Smooth muscle cell (in vitro differentiated cells): ENCODE measurements at regions not wholly inside any gene's neighbourhood (a gene's known extent, or its start where the extent isn't known, plus 50 kb on each side); places are given as distances from the start of the nearest gene placed in this dataset.

ENCODE experiments used
- DNase-seq: peaks from one replicate; lab custom pipeline; 2025; ENCODE audit not compliant: unreplicated experiment; lab: John Stamatoyannopoulos, UW
- H2AFZ ChIP-seq: fragments of 200-600 bp; sonication (generic); 2 replicates; pipeline ENCODE4 v1.6.0; 2016; ENCODE audit warnings: antibody characterized with exemption, low read depth, mild to moderate bottlenecking
- H3F3A ChIP-seq: fragments of 200-600 bp; sonication (generic); 2 replicates; pipeline ENCODE4 v1.6.0; 2017; ENCODE audit warnings: antibody characterized with exemption, low read depth
- H3K27ac ChIP-seq: fragments of 200-600 bp; sonication (generic); 2 replicates; pipeline ENCODE4 v1.5.1; 2016; ENCODE audit warnings: low read depth, mild to moderate bottlenecking
- H3K27me3 ChIP-seq: fragments of 200-600 bp; sonication (generic); 2 replicates; pipeline ENCODE4 v1.6.1; 2016; ENCODE audit warnings: low read depth, mild to moderate bottlenecking
- H3K36me3 ChIP-seq: fragments of 200-600 bp; sonication (generic); 2 replicates; pipeline ENCODE4 v1.5.1; 2016; ENCODE audit warnings: low read depth
- H3K4me1 ChIP-seq: fragments of 200-600 bp; sonication (generic); 2 replicates; pipeline ENCODE4 v1.5.1; 2016; ENCODE audit warnings: low read depth
- H3K4me2 ChIP-seq: fragments of 200-600 bp; sonication (generic); 2 replicates; pipeline ENCODE4 v1.6.0; 2016; ENCODE audit warnings: mild to moderate bottlenecking
- H3K4me3 ChIP-seq: fragments of 200-600 bp; sonication (generic); 2 replicates; pipeline ENCODE4 v1.5.1; 2016; ENCODE audit warnings: mild to moderate bottlenecking
- H3K79me2 ChIP-seq: fragments of 200-600 bp; sonication (generic); 2 replicates; pipeline ENCODE4 v1.6.0; 2016; ENCODE audit warnings: low read depth, mild to moderate bottlenecking
- H3K9ac ChIP-seq: fragments of 200-600 bp; sonication (generic); 2 replicates; pipeline ENCODE4 v1.6.0; 2016; ENCODE audit warnings: low read depth
- H3K9me3 ChIP-seq: fragments of 200-600 bp; sonication (generic); replicated peaks from 2 replicates; pipeline ENCODE4 v1.5.1; 2016; ENCODE audit warnings: low read depth
- H4K20me1 ChIP-seq: fragments of 200-600 bp; sonication (generic); 2 replicates; pipeline ENCODE4 v1.6.0; 2016; ENCODE audit warnings: low read depth
- CTCF ChIP-seq: fragments of 200-600 bp; sonication (generic); IDR thresholded peaks from 2 replicates; pipeline ENCODE4 v1.5.1; 2017; ENCODE audit warnings: borderline replicate concordance, mild to moderate bottlenecking, antibody characterized with exemption; ENCODE audit not compliant: insufficient read depth, poor library complexity, severe bottlenecking
- WGBS: methylation state at CpG from one replicate; pipeline ENCODE4 v1.1.7; 2016; ENCODE audit warnings: low lambda C conversion rate; 5-methylcytosine and 5-hydroxymethylcytosine counted together

- Histone ChIP-seq H3K79me2 (no peaks in the 10 kb centered on the region), H4K20me1 (no peaks in the 10 kb centered on the region), H3K36me3 (no peaks in the 10 kb centered on the region), H2AFZ (no peak overlapping the region), H3K27ac (no peak overlapping the region), H3F3A (no peaks in the 10 kb centered on the region), H3K4me3 (no peak overlapping the region), H3K9me3 (no peaks in the 10 kb centered on the region), H3K4me1 (no peaks in the 10 kb centered on the region), H3K9ac (no peak overlapping the region), H3K4me2 (no peak overlapping the region), H3K27me3 (no peaks in the 10 kb centered on the region)
- WGBS, result 89% methylated on average over 2 of the region's 2 CpGs
- TF ChIP-seq CTCF, result no peak
- no peak for DNase-seq
Observed at GRCh38 chr1:189764391-189765320, 713.0 kb downstream of the BRINP3 start.

DNA sequence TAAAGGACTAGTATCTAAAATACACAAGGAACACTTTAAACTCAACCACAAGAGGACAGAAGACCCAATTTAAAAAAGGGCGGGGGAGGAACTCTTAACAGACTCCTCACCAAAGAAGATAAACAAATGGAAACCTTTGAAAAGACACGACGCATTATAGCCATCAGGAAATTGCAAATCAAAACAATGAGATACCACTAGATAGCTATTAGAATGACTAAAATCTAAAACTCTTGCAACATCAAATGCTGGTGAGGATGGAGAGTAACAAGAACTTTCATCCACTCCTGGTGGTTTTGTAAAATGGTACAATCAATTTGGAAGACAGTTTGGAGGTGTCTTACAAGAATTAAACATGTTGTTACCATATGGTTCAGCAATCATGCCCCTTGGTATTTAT, 708.2 kb downstream of the BRINP3 start:
- H3K4me1 ChIP-seq, result no peaks in the 10 kb centered on the region
- no peaks in the 10 kb centered on the region for H3K9me3 ChIP-seq
- no peaks in the 10 kb centered on the region for H3F3A ChIP-seq
- no peaks in the 10 kb centered on the region for H3K27me3 ChIP-seq
- no peak overlapping the region for H3K4me2 ChIP-seq
- 56% methylated on average over 3 of the region's 3 CpGs for WGBS
- no peak overlapping the region for H3K27ac ChIP-seq
- no peak overlapping the region for H3K4me3 ChIP-seq
- H3K36me3 ChIP-seq, result no peaks in the 10 kb centered on the region
- H3K79me2 ChIP-seq, result no peaks in the 10 kb centered on the region
- DNase-seq, result no peak
- no peaks in the 10 kb centered on the region for H4K20me1 ChIP-seq
- no peak overlapping the region for H2AFZ ChIP-seq
- no peak overlapping the region for H3K9ac ChIP-seq
- TF ChIP-seq CTCF, result no peak

GRCh38 chr1:189774721-189775287, 702.9 kb downstream of the BRINP3 start:
- peak overlapping the region; percentile 80 for H3K27ac ChIP-seq
- H3K79me2 ChIP-seq, result no peaks in the 10 kb centered on the region
- WGBS, result 89% methylated on average over 2 of the region's 2 CpGs

More at GRCh38 chr1:189774721-189775287, 702.9 kb downstream of the BRINP3 start:
- H3K4me2 ChIP-seq, result peak overlapping the region; percentile 10
- H3K9me3 ChIP-seq, result no peaks in the 10 kb centered on the region
- no peaks in the 10 kb centered on the region for H4K20me1 ChIP-seq
- no peak for DNase-seq
- no peaks in the 10 kb centered on the region for H3K4me1 ChIP-seq
- H3K9ac ChIP-seq, result peak overlapping the region; percentile 23
- H2AFZ ChIP-seq, result peak overlapping the region; percentile 76
- H3K4me3 ChIP-seq, result no peak overlapping the region
- no peaks in the 10 kb centered on the region for H3K36me3 ChIP-seq
- H3K27me3 ChIP-seq, result no peaks in the 10 kb centered on the region
- no peak for TF ChIP-seq CTCF
- no peaks in the 10 kb centered on the region for H3F3A ChIP-seq
